OCI-LY1 (cell line): ENCODE measurements at regions not wholly inside any gene's neighbourhood (a gene's known extent, or its start where the extent isn't known, plus 50 kb on each side); places are given as distances from the start of the nearest gene placed in this dataset.

ENCODE experiments used
- H2AFZ ChIP-seq: fragments of 200-600 bp; sonication (generic), shearing (Covaris generic); 2 replicates; pipeline ENCODE4 v1.6.0; 2014; ENCODE audit warnings: antibody characterized with exemption, mild to moderate bottlenecking, low read length
- H3F3A ChIP-seq: fragments of 200-600 bp; sonication (generic), shearing (Covaris generic); 2 replicates; pipeline ENCODE4 v1.6.0; 2014; ENCODE audit warnings: mild to moderate bottlenecking, antibody characterized with exemption, low read length, moderate library complexity; ENCODE audit not compliant: insufficient read depth
- H3K27ac ChIP-seq: fragments of 200-600 bp; sonication (generic); 2 replicates; pipeline ENCODE4 v1.5.1; 2014; ENCODE audit warnings: low read length, mixed run types, mild to moderate bottlenecking, low read depth; ENCODE audit not compliant: poor library complexity, severe bottlenecking
- H3K27me3 ChIP-seq: fragments of 200-600 bp; sonication (generic); 2 replicates; pipeline ENCODE4 v1.6.0; 2014; ENCODE audit warnings: antibody characterized with exemption, mild to moderate bottlenecking, low read length, moderate library complexity; ENCODE audit not compliant: insufficient read depth
- H3K36me3 ChIP-seq: fragments of 200-600 bp; sonication (generic); 2 replicates; pipeline ENCODE4 v1.6.1; 2014; ENCODE audit warnings: mild to moderate bottlenecking, antibody characterized with exemption, low read length, moderate library complexity, mixed read lengths; ENCODE audit not compliant: insufficient read depth
- H3K4me1 ChIP-seq: fragments of 200-600 bp; sonication (generic); 2 replicates; pipeline ENCODE4 v1.5.1; 2014; ENCODE audit warnings: mild to moderate bottlenecking, low read length, moderate library complexity; ENCODE audit not compliant: insufficient read depth, severe bottlenecking
- H3K4me2 ChIP-seq: fragments of 200-600 bp; sonication (generic), shearing (Covaris generic); 2 replicates; pipeline ENCODE4 v1.6.1; 2014; ENCODE audit warnings: low read length
- H3K4me3 ChIP-seq: fragments of 200-600 bp; sonication (generic); 2 replicates; pipeline ENCODE4 v1.5.1; 2014; ENCODE audit warnings: low read length, low read depth, mild to moderate bottlenecking, mixed read lengths; ENCODE audit not compliant: poor library complexity, severe bottlenecking
- H3K79me2 ChIP-seq: fragments of 200-600 bp; shearing (Covaris generic); 2 replicates; pipeline ENCODE4 v1.6.1; 2016; ENCODE audit warnings: mixed run types, low read length, mixed read lengths; ENCODE audit not compliant: insufficient read depth
- H3K9ac ChIP-seq: fragments of 200-600 bp; sonication (generic), shearing (Covaris generic); 2 replicates; pipeline ENCODE4 v1.6.1; 2014; ENCODE audit warnings: mild to moderate bottlenecking, low read length, mixed read lengths
- H3K9me2 ChIP-seq: fragments of 200-600 bp; sonication (generic), shearing (Covaris generic); 2 replicates; pipeline ENCODE4 v1.6.1; 2014; ENCODE audit warnings: low read depth, mild to moderate bottlenecking, low read length, mixed read lengths
- H3K9me3 ChIP-seq: fragments of 200-600 bp; shearing (Covaris generic); 2 replicates; pipeline ENCODE4 v1.6.1; 2014; ENCODE audit warnings: low read length, mixed read lengths
- H4K20me1 ChIP-seq: fragments of 200-600 bp; sonication (generic), shearing (Covaris generic); 2 replicates; pipeline ENCODE4 v1.6.0; 2016; ENCODE audit warnings: mild to moderate bottlenecking, low read length; ENCODE audit not compliant: insufficient read depth
- EZH2 ChIP-seq: fragments of 200-600 bp; sonication (generic), shearing (Covaris generic); IDR thresholded peaks from 2 replicates; pipeline ENCODE4 v1.8.0; 2017; ENCODE audit warnings: borderline replicate concordance, mixed run types, mild to moderate bottlenecking, antibody characterized with exemption, low read length, moderate library complexity, mixed read lengths
- TF ChIP-seq, protein P1 (sequence below): fragments of 200-600 bp; sonication (generic), shearing (Covaris generic); IDR thresholded peaks from 2 replicates; pipeline ENCODE4 v1.5.1; 2017; ENCODE audit warnings: mild to moderate bottlenecking, antibody characterized with exemption, low read length, moderate library complexity, mixed read lengths

DNA sequence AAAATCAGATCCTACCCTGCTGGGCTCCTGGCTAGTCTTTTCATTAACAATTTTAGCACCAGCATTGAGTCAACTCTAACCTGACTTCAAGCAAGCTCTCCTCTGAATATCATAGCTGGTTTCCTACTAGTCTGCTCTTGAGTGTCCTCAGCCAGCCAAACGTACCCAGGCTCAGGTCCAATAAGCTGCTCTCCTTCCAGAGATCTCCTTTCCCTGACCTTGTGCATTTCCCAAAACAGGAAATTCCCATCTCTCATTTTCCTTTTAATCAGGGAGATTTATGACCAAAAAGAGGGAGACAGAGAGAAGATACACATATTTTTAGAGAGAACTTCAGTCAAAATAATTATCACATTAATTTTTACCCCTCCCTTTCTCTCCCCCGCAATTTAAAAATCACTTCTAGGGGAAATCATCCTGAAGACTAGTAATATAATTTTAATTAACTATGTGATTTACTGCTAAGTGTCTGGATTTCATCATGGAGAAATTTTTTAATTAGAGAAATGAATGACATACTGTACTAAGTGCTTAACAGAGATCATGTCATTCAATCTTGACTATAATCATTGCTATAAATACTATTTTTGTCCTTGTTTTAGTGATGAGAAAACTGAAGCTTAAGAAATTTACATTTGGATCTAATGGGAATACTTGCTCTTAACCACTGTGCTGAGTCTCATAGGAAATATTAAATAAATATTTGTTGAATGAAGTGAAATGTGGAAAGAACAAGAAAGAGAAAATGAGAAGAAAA, 421.7 kb upstream of the INTU start:
- Histone ChIP-seq H4K20me1 (no peaks in the 10 kb centered on the region), H3K4me2 (no peak overlapping the region), H3K4me3 (no peak overlapping the region), H3K9me2 (no peaks in the 10 kb centered on the region), H3K36me3 (no peaks in the 10 kb centered on the region), H2AFZ (no peak overlapping the region), H3K9ac (no peak overlapping the region), H3K27me3 (no peaks in the 10 kb centered on the region), H3K27ac (no peak overlapping the region), H3K4me1 (no peaks in the 10 kb centered on the region), H3F3A (no peaks in the 10 kb centered on the region), H3K79me2 (no peaks in the 10 kb centered on the region), H3K9me3 (no peaks in the 10 kb centered on the region)
- TF ChIP-seq, protein P1, sequence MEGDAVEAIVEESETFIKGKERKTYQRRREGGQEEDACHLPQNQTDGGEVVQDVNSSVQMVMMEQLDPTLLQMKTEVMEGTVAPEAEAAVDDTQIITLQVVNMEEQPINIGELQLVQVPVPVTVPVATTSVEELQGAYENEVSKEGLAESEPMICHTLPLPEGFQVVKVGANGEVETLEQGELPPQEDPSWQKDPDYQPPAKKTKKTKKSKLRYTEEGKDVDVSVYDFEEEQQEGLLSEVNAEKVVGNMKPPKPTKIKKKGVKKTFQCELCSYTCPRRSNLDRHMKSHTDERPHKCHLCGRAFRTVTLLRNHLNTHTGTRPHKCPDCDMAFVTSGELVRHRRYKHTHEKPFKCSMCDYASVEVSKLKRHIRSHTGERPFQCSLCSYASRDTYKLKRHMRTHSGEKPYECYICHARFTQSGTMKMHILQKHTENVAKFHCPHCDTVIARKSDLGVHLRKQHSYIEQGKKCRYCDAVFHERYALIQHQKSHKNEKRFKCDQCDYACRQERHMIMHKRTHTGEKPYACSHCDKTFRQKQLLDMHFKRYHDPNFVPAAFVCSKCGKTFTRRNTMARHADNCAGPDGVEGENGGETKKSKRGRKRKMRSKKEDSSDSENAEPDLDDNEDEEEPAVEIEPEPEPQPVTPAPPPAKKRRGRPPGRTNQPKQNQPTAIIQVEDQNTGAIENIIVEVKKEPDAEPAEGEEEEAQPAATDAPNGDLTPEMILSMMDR = no peak
- TF ChIP-seq EZH2 = no peak

DNA sequence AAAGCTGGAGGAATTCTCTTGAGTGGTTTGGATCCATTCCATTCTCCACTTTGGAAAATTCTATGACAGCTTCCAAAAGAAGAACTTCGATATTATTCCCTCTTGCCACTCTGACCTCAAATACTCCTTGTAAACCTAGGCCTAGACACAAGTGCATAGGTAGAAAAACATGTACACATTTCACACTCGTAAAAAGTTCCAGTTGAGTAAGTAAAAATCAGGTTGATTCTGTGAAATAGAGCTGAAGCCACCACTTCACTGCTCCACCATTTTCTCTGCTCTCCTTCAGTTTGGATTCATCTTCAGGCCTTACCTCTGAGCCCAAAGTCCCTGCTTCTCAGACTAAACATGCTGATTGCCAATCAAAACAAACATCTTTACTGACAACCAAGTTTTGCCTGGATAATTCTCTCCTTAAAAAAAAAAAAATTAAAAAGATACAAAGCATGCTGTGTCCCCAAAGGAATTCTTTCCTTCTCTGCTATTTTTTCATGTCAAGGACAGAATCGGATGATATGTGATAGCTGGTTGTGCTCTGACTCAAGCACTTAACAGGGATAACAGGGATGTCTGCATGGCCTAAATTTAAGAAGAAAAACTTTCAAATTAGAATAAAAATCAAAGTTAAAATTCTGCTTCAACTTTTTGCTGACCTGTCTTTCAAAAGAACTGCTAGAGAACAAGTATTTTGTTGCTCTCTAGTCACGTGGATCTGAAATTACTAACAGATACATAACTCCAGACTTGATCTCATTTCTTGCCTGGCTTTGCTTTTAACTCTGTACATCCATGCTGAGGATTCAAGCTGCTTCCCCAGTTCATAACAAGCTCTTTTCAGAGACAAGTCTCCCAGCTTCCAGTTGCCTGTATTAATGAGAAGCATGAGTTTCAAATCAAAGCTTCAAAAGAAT, 420.9 kb upstream of the INTU start:
- Histone ChIP-seq H3K9ac (no peak overlapping the region), H3K27me3 (no peaks in the 10 kb centered on the region), H4K20me1 (no peaks in the 10 kb centered on the region), H3K4me2 (no peak overlapping the region), H3F3A (no peaks in the 10 kb centered on the region), H3K9me3 (no peaks in the 10 kb centered on the region), H3K9me2 (no peaks in the 10 kb centered on the region), H2AFZ (no peak overlapping the region), H3K4me1 (no peaks in the 10 kb centered on the region), H3K4me3 (no peak overlapping the region), H3K79me2 (no peaks in the 10 kb centered on the region), H3K27ac (no peak overlapping the region), H3K36me3 (no peaks in the 10 kb centered on the region)
- TF ChIP-seq, protein P1 = no peak
- no peak for TF ChIP-seq EZH2

DNA sequence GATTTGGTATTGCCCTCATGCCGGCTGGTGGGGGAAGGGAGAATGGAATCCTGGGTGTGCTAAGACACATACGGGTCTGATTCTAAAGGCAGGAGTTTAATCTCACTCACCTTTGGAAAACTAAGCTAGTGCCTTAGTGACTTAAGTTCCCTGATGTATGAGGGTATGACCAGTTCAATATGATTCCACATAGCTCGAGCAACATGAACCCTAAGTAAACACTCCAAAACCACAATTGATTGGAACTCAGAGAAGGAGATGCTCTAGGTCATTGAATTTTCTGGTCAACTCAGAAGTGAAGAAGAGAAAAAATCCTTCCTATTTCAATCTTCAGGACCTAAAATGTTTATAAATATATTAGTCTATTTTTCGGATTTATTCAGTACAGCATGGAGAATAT, 420.1 kb upstream of the INTU start:
- Histone ChIP-seq H3K9ac (no peak overlapping the region), H3K36me3 (no peaks in the 10 kb centered on the region), H3F3A (no peaks in the 10 kb centered on the region), H3K27ac (no peak overlapping the region), H3K9me2 (no peaks in the 10 kb centered on the region), H2AFZ (no peak overlapping the region), H3K27me3 (no peaks in the 10 kb centered on the region), H4K20me1 (no peaks in the 10 kb centered on the region), H3K9me3 (no peaks in the 10 kb centered on the region), H3K79me2 (no peaks in the 10 kb centered on the region), H3K4me2 (no peak overlapping the region), H3K4me3 (no peak overlapping the region), H3K4me1 (no peaks in the 10 kb centered on the region)
- TF ChIP-seq EZH2 = no peak
- TF ChIP-seq, protein P1 = no peak
